ENCODE measurements at regions not wholly inside any gene's neighbourhood (a gene's known extent, or its start where the extent isn't known, plus 50 kb on each side); places are given as distances from the start of the nearest gene placed in this dataset.
"Not testable (repeated sequence)": the region's sequence is repeated elsewhere in the genome, so short reads cannot be mapped to it uniquely, and the experiment has no call there.

DNA sequence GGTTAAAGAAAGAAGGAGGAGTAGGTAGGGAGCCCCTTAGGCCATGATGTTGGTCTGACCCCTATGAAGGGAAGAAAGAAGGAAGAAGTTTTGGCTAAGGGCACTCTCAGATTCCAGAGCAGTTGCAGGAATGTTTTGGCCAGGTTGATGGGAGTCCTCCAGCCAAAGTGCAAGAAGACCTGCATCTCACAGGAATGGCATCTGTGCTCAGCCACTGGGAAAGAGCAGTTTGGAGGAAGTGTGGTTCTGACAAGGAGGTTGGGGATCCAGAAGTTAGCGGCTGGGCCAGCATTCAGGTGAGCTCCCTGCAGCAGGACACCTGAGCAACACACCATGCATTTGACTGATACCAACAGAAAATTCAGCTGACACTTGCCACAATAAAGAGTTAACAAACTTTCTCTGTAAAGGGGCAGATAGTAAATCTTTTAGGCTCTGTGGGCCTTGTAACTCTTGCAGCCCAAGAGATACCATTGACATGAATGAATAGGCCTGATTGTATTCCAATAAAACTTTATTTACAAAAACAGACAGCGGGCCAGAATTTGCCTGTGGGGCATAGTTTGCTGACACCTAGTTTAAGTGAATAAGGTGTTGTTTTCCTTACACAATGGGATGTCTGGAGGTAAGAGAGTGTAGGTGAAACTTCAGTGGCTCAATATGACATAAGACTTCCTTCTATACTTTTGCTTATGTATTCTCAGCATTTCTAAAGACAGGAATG, 71.0 kb downstream of the EDN1 start:
- no peaks in the 10 kb centered on the region for H3K36me3 ChIP-seq
- no peaks in the 10 kb centered on the region for H3K9me3 ChIP-seq
- H4K20me1 ChIP-seq = no peaks in the 10 kb centered on the region
- H3K4me3 ChIP-seq = no peak overlapping the region
- no peak overlapping the region for H3K27ac ChIP-seq
- no peaks in the 10 kb centered on the region for H3K27me3 ChIP-seq
- no peak overlapping the region for H3K4me2 ChIP-seq
- H3K4me1 ChIP-seq = peaks cover 66% of the 10 kb centered on the region
- H3K9ac ChIP-seq = no peak overlapping the region
- TF ChIP-seq Cebpa-rat (IDR thresholded peaks at IDR 0.05) = no peak

DNA sequence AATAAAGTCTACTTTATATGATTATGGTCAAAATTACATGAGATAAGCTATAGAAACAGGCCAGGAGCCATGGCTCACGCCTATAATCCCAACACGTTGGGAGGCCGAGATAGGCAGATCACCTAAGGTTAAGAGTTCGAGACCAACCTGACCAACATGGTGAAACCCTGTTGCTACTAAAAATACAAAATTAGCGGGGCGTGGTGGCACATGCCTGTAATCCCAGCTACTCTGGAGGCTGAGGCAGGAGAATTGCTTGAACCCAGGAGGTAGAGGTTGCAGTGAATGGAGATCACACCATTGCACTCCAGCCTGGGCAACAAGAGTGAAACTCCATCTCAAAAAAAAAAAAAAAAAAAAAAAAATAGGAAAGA, 73.1 kb downstream of the EDN1 start:
- Histone ChIP-seq H3K27ac (peak overlapping the region; percentile 48; the same call in 1 of the 2 replicates), H3K4me2 (peak overlapping the region; percentile 71), H3K4me1 (peaks cover 46% of the 10 kb centered on the region)
- not testable (repeated sequence) for H3K4me3 ChIP-seq, H3K9me3 ChIP-seq, H3K36me3 ChIP-seq, H3K27me3 ChIP-seq, H3K9ac ChIP-seq, H4K20me1 ChIP-seq

DNA sequence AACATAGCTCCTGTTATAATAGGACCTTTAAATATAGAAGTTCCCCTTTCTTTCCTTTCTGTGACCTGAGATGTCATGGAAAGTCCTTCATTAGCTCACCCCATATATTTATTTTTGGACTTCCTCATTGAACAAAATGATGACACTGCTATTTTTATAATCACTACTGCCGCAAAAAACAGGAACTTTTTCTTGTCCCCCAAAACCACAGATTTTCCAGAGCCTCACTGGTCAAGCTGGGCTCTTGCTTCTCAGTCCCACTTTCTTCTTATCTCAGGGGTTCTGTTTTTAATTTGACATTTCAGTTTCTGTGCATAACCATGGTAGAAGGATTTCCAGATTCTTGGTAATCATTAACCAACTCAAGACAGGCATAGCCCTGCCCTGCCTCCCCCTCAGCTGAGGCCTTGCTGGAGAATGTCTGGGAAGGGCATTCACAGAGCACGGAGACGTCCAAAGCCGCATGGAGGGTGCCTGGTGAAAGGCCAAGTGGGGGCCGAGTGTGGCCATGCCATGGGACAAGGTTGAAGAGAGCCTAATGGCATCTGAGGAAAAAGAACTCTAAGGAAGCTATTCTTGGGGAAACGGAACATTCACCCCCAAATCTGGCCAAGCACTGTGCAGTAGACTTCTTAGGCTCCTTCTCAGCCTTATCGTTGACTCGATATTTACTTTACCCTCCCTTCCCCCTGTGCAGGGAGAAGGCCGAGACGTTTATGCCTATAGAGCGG, 73.7 kb downstream of the EDN1 start:
- no peak overlapping the region for H3K4me3 ChIP-seq
- H3K27ac ChIP-seq = peak overlapping the region; percentile 54
- peak overlapping the region; percentile 71 for H3K4me2 ChIP-seq
- H3K27me3 ChIP-seq = no peaks in the 10 kb centered on the region
- H3K9me3 ChIP-seq = no peaks in the 10 kb centered on the region
- H3K4me1 ChIP-seq = peaks cover 40% of the 10 kb centered on the region
- H3K9ac ChIP-seq = no peak overlapping the region
- no peak for TF ChIP-seq Cebpa-rat (IDR thresholded peaks at IDR 0.05)
- H3K36me3 ChIP-seq = no peaks in the 10 kb centered on the region
- no peaks in the 10 kb centered on the region for H4K20me1 ChIP-seq

DNA sequence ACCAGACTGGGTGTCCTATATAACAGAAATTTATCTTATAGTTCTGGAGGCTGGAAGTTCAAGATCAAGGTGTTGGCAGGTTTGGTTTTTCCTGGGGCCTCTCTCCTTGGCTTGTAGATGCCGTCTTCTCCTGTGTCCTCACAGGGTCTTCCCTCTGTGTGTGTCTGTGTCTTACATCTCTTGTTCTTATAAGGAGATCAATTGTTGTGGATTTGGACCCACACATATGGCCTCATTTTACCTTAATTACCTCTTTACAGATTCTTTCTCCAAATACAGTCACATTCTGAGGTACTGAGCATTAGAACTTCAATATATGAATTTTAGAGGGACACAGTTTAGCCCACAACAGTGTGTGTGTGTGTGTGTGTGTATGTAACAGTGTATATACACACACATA, 74.5 kb downstream of the EDN1 start:
- Histone ChIP-seq H3K9ac (no peak overlapping the region), H3K9me3 (no peaks in the 10 kb centered on the region), H3K27me3 (no peaks in the 10 kb centered on the region), H3K36me3 (no peaks in the 10 kb centered on the region), H3K4me2 (no peak overlapping the region), H4K20me1 (no peaks in the 10 kb centered on the region), H3K4me3 (no peak overlapping the region), H3K27ac (no peak overlapping the region), H3K4me1 (peaks cover 32% of the 10 kb centered on the region)
- no peak for TF ChIP-seq Cebpa-rat (IDR thresholded peaks at IDR 0.05)

DNA sequence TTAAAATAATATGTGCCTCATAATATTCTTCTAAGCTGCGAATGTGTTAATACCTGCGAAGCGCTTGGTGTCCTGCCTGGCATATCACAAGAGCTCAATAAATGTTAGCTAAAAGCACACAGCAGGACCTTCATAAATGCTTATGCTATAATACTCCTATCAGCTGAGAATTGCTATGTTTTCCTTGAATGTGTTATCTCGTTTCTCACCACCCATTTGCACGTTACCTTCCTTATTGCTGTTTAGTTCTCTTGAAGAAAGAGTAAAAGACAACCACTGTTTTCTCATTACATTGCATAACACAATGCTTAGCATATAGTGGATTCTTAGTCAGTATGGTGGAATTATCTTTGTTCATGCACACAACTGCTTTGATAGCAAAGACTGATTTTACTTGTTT, 76.6 kb downstream of the EDN1 start:
- no peak overlapping the region for H3K27ac ChIP-seq
- no peaks in the 10 kb centered on the region for H4K20me1 ChIP-seq
- H3K36me3 ChIP-seq = no peaks in the 10 kb centered on the region
- no peak overlapping the region for H3K9ac ChIP-seq
- peaks cover 29% of the 10 kb centered on the region for H3K4me1 ChIP-seq
- no peak for TF ChIP-seq Cebpa-rat (IDR thresholded peaks at IDR 0.05)
- no peak overlapping the region for H3K4me3 ChIP-seq
- no peaks in the 10 kb centered on the region for H3K9me3 ChIP-seq
- no peak overlapping the region for H3K4me2 ChIP-seq
- H3K27me3 ChIP-seq = no peaks in the 10 kb centered on the region

DNA sequence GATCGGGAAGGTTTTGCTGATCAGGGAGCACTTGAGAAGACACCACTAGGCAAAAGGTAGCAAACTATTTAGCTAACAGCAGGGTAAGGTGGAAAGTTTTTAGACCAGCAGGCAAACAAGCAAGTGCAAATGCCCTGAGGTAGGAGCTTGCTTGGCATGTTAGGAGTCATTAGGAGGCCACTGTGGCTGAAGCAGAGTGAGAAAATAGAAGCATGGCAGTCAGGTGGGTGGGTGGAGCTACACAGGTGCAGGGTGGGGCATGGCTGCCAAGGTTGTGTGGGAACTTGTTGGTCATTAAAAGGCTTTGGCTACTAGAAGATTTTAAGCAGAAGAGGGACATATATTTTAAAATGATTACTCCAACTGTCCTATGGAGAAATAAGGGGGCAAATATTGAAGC, 77.3 kb downstream of the EDN1 start:
- H3K9me3 ChIP-seq = no peaks in the 10 kb centered on the region
- H3K4me2 ChIP-seq = no peak overlapping the region
- no peaks in the 10 kb centered on the region for H3K27me3 ChIP-seq
- no peaks in the 10 kb centered on the region for H4K20me1 ChIP-seq
- H3K36me3 ChIP-seq = no peaks in the 10 kb centered on the region
- H3K9ac ChIP-seq = no peak overlapping the region
- H3K4me3 ChIP-seq = no peak overlapping the region
- no peak for TF ChIP-seq Cebpa-rat (IDR thresholded peaks at IDR 0.05)
- peaks cover 22% of the 10 kb centered on the region for H3K4me1 ChIP-seq
- H3K27ac ChIP-seq = no peak overlapping the region

DNA sequence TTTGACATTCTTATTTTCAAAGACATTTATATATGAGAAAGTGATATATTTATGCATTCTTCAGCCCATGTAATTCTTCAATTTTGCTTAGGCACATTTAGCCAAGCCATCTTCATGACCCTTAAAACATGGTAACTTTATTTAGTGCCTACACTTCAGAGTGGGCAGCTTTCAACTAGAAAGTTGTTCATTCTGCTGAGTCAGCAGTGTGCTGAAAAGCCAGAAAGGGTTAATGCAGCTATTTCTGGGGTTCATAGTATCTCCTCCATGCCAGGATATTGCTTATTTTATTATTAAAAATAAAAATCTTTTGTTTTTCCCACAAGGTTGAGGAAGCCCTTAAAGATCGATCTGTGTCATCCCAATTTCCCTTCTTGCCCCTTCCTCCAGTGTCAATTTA, 79.2 kb downstream of the EDN1 start:
- Histone ChIP-seq H3K9me3 (no peaks in the 10 kb centered on the region), H3K9ac (no peak overlapping the region), H3K27ac (no peak overlapping the region), H3K4me3 (no peak overlapping the region), H3K4me2 (no peak overlapping the region), H3K36me3 (no peaks in the 10 kb centered on the region), H4K20me1 (no peaks in the 10 kb centered on the region), H3K4me1 (peaks cover 2% of the 10 kb centered on the region; the same call in 1 of the 2 replicates), H3K27me3 (no peaks in the 10 kb centered on the region)
- TF ChIP-seq Cebpa-rat (IDR thresholded peaks at IDR 0.05) = no peak

DNA sequence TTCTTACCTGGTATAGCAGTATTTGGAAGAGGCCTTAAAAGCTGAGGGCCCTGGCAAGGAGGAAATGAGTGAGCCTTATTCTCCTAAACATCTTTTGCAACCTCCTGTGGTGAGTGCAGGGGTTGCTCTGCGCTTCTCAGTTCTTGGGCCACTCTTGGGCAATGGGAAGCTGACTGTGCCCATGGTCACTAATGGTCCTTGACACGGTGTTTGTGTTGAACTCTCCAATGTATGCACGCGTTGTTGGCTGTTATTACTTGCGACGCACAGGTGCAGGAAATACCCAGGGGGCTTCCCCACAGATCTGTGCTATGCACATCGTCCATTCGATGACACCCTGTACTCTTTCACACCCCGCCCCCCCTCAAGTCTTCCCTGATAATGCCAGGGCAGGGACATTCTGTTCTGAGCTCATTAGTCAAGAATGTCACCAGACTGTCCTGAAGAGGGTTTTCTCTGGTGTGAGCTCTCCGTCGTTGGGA, 79.7 kb downstream of the EDN1 start:
- no peaks in the 10 kb centered on the region for H3K4me1 ChIP-seq

DNA sequence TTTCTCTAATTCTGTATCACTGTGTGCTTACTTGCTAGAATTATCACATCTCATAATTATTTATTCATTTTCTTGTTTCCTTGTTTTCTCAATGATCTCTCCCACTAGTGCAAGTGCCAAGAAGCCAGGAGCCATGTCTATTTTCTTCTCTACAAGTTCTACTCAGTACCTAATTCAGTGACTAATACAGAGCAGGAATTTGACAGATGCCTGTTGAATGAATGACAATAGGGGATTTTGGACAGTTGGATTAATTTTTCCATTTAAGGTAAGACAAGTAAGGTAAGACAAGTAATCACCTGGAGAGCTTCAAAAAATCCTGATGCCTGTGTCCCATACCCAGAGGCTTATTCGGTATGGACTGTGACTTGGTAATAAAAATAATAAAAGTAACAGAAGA, 81.0 kb downstream of the EDN1 start:
- H3K27me3 ChIP-seq = no peaks in the 10 kb centered on the region
- H3K9ac ChIP-seq = no peak overlapping the region
- H4K20me1 ChIP-seq = no peaks in the 10 kb centered on the region
- no peak overlapping the region for H3K4me3 ChIP-seq
- no peaks in the 10 kb centered on the region for H3K4me1 ChIP-seq
- no peak for TF ChIP-seq Cebpa-rat (IDR thresholded peaks at IDR 0.05)
- H3K9me3 ChIP-seq = no peaks in the 10 kb centered on the region
- no peaks in the 10 kb centered on the region for H3K36me3 ChIP-seq
- no peak overlapping the region for H3K4me2 ChIP-seq
- no peak overlapping the region for H3K27ac ChIP-seq

More for the DNA sequence above, 79.7 kb downstream of the EDN1 start:
- Histone ChIP-seq H3K4me2 (no peak overlapping the region), H4K20me1 (no peaks in the 10 kb centered on the region), H3K36me3 (no peaks in the 10 kb centered on the region), H3K9ac (no peak overlapping the region), H3K9me3 (no peaks in the 10 kb centered on the region), H3K4me3 (no peak overlapping the region), H3K27ac (no peak overlapping the region), H3K27me3 (no peaks in the 10 kb centered on the region)
- TF ChIP-seq Cebpa-rat (IDR thresholded peaks at IDR 0.05) = no peak

DNA sequence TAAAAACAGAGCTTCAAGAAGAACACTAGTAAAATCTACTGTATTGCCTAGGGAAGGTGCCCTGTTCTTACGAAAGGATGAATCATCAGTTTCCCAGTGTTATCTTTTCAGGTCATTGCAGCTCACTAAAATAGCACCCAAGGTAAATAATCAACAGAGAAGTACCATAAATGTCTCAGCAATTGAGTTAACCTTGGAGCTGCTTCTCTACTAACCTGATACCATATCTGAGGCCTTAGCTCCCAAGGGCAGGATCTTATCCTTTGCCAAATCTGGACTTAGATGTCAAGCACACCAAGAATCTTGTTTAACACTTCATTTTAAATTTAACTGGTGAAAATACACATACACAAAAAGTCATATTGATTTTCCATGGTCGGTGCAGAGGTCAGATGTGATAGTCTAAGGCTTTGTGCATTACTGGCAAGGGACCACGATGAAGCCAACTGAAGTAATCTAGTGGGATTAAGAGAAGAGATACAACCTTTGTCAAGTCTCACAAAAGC, 81.5 kb downstream of the EDN1 start:
- H3K27ac ChIP-seq = no peak overlapping the region
- H4K20me1 ChIP-seq = no peaks in the 10 kb centered on the region
- H3K9ac ChIP-seq = no peak overlapping the region
- H3K27me3 ChIP-seq = no peaks in the 10 kb centered on the region
- no peaks in the 10 kb centered on the region for H3K36me3 ChIP-seq
- TF ChIP-seq Cebpa-rat (IDR thresholded peaks at IDR 0.05) = no peak
- no peak overlapping the region for H3K4me3 ChIP-seq
- H3K4me2 ChIP-seq = no peak overlapping the region
- no peaks in the 10 kb centered on the region for H3K9me3 ChIP-seq
- H3K4me1 ChIP-seq = no peaks in the 10 kb centered on the region

All from BLaER1 (cell line).